ENCODE measurements at regions not wholly inside any gene's neighbourhood (a gene's known extent, or its start where the extent isn't known, plus 50 kb on each side); places are given as distances from the start of the nearest gene placed in this dataset.

- TF ChIP-seq POLR2AphosphoS5 (IDR thresholded peaks at IDR 0.05) = no peak
- no peak for TF ChIP-seq CTCF (IDR thresholded peaks at IDR 0.05)
- TF ChIP-seq EP300 (IDR thresholded peaks at IDR 0.05) = no peak
- no peak for TF ChIP-seq POLR2A (IDR thresholded peaks at IDR 0.05; ENCODE audit: low read depth)
Observed at GRCh38 chr2:107402330-107402729, 424.4 kb upstream of the RGPD4 start.

All from esophagus muscularis mucosa (tissue), 4 donors.